ENCODE measurements at regions not wholly inside any gene's neighbourhood (a gene's known extent, or its start where the extent isn't known, plus 50 kb on each side); places are given as distances from the start of the nearest gene placed in this dataset.

- Histone ChIP-seq H3K27me3 (no peaks in the 10 kb centered on the region), H3K27ac (no peak overlapping the region), H3K4me1 (peaks cover 0 to 6% (median under 1%) of the 10 kb centered on the region in 4 donors), H3K4me3 (no peak overlapping the region), H3K9me3 (no peaks in the 10 kb centered on the region), H3K36me3 (no peaks in the 10 kb centered on the region)
- TF ChIP-seq POLR2AphosphoS5 (IDR thresholded peaks at IDR 0.05): no peak
- TF ChIP-seq EP300 (IDR thresholded peaks at IDR 0.05; ENCODE audit: low read depth): no peak
- no peak for TF ChIP-seq POLR2A (IDR thresholded peaks at IDR 0.05)
- no peak for TF ChIP-seq CTCF (IDR thresholded peaks at IDR 0.05)
- intact Hi-C loops (cut with DNase I; ENCODE audit: low total_unique reads) (no loop called here), in situ Hi-C loops (cut with MboI; ENCODE audit: low pct_ligation_motif_present in 1 of 4, low pct_unique_long_range_greater_than_20kb in 1 of 4, low sequenced_read_pairs in 3 of 4) (no loop called here)
- 40 to 69% methylated on average over 3 to 6 of the region's 6 CpGs for WGBS, 2 donors (ENCODE audit: low coverage in 1 of 2)
- DNase-seq: no peak
Measured at GRCh38 chr1:184861755-184862336, 107.2 kb upstream of the EDEM3 start.

GRCh38 chr1:184860985-184861754 lies 106.5 kb upstream of the EDEM3 start:
- H3K36me3 ChIP-seq: no peaks in the 10 kb centered on the region
- 50 to 57% methylated on average over 2 of the region's 2 CpGs for WGBS, 2 donors (ENCODE audit: low coverage in 1 of 2)
- H3K9me3 ChIP-seq: no peaks in the 10 kb centered on the region
- intact Hi-C loops (cut with DNase I; ENCODE audit: low total_unique reads) (no loop called here), in situ Hi-C loops (cut with MboI; ENCODE audit: low pct_ligation_motif_present in 1 of 4, low pct_unique_long_range_greater_than_20kb in 1 of 4, low sequenced_read_pairs in 3 of 4) (no loop called here)
- peak; percentile 37 for DNase-seq
- no peaks in the 10 kb centered on the region for H3K27me3 ChIP-seq
- no peaks in the 10 kb centered on the region for H3K4me1 ChIP-seq
- H3K27ac ChIP-seq: no peak overlapping the region
- TF ChIP-seq CTCF (IDR thresholded peaks at IDR 0.05): no peak
- TF ChIP-seq POLR2A (IDR thresholded peaks at IDR 0.05): no peak
- TF ChIP-seq POLR2AphosphoS5 (IDR thresholded peaks at IDR 0.05): no peak
- no peak for TF ChIP-seq EP300 (IDR thresholded peaks at IDR 0.05; ENCODE audit: low read depth)
- no peak overlapping the region for H3K4me3 ChIP-seq

- Histone ChIP-seq H3K27me3 (no peaks in the 10 kb centered on the region), H3K4me3 (no peak overlapping the region), H3K27ac (no peak overlapping the region), H3K36me3 (no peaks in the 10 kb centered on the region), H3K9me3 (no peaks in the 10 kb centered on the region), H3K4me1 (no peaks in the 10 kb centered on the region)
- in situ Hi-C loops (cut with MboI; ENCODE audit: low pct_ligation_motif_present in 1 of 4, low pct_unique_long_range_greater_than_20kb in 1 of 4, low sequenced_read_pairs in 3 of 4) (no loop called here), intact Hi-C loops (cut with DNase I; ENCODE audit: low total_unique reads) (no loop called here)
- DNase-seq: no peak
- no peak for TF ChIP-seq EP300 (IDR thresholded peaks at IDR 0.05; ENCODE audit: low read depth)
- no peak for TF ChIP-seq CTCF (IDR thresholded peaks at IDR 0.05)
- TF ChIP-seq POLR2AphosphoS5 (IDR thresholded peaks at IDR 0.05): no peak
- no peak for TF ChIP-seq POLR2A (IDR thresholded peaks at IDR 0.05)
Measured at GRCh38 chr1:184860535-184860934, 105.9 kb upstream of the EDEM3 start.

GRCh38 chr1:184859381-184860105 lies 104.9 kb upstream of the EDEM3 start:
- Histone ChIP-seq H3K4me1 (no peaks in the 10 kb centered on the region), H3K27me3 (no peaks in the 10 kb centered on the region), H3K27ac (no peak overlapping the region), H3K4me3 (no peak overlapping the region), H3K36me3 (no peaks in the 10 kb centered on the region), H3K9me3 (no peaks in the 10 kb centered on the region)
- intact Hi-C loops (cut with DNase I; ENCODE audit: low total_unique reads) (no loop called here), in situ Hi-C loops (cut with MboI; ENCODE audit: low pct_ligation_motif_present in 1 of 4, low pct_unique_long_range_greater_than_20kb in 1 of 4, low sequenced_read_pairs in 3 of 4) (no loop called here)
- no peak for TF ChIP-seq POLR2A (IDR thresholded peaks at IDR 0.05)
- no peak for TF ChIP-seq CTCF (IDR thresholded peaks at IDR 0.05)
- TF ChIP-seq POLR2AphosphoS5 (IDR thresholded peaks at IDR 0.05): no peak
- no peak for TF ChIP-seq EP300 (IDR thresholded peaks at IDR 0.05; ENCODE audit: low read depth)
- DNase-seq: no peak
- 91 to 92% methylated on average over 3 to 5 of the region's 5 CpGs for WGBS, 2 donors (ENCODE audit: low coverage in 1 of 2)
